H1 (cell line): ENCODE measurements at regions not wholly inside any gene's neighbourhood (a gene's known extent, or its start where the extent isn't known, plus 50 kb on each side); places are given as distances from the start of the nearest gene placed in this dataset.

Source experiments
- CTCF ChIA-PET: fragments of 300-600 bp; sonication (Branson Sonifier 250); formaldehyde crosslinking; loops from one replicate; lab custom pipeline; 2021; ENCODE audit not compliant: partially characterized antibody; lab: Charles Lee
- POLR2A ChIA-PET: fragments of 300-600 bp; sonication (Branson Sonifier 250); formaldehyde crosslinking; loops from one replicate; lab custom pipeline; 2021; ENCODE audit warnings: inconsistent platforms; ENCODE audit not compliant: partially characterized antibody; lab: Charles Lee
- DNase-seq, 2 experiments: peaks; one replicate each; pipeline versions ENCODE4 v3.0.0 to v3.0.0-alpha.2; 2010 to 2022; ENCODE audit warnings: low spot score in 2 of 2, low read depth in 1 of 2, mixed read lengths in 1 of 2
- FAIRE-seq: peaks from 2 replicates; lab custom pipeline; 2011; peaks lifted over from hg19 to GRCh38; lab: Jason Lieb, UNC
- H2AFZ ChIP-seq: 2 replicates; pipeline ENCODE4 v1.8.1; 2012; ENCODE audit warnings: low read length, inconsistent platforms
- H2AK5ac ChIP-seq: 2 replicates; pipeline ENCODE4 v1.6.1; 2013; ENCODE audit warnings: low read depth, low read length
- H2BK120ac ChIP-seq: replicated peaks from 2 replicates; pipeline ENCODE3; 2013; ENCODE audit warnings: low read depth, low read length, inconsistent platforms
- H2BK12ac ChIP-seq: 2 replicates; pipeline ENCODE4 v1.6.1; 2013; ENCODE audit warnings: low read depth, low read length
- H2BK15ac ChIP-seq: 2 replicates; pipeline ENCODE4 v1.6.1; 2013; ENCODE audit warnings: low read length
- H2BK20ac ChIP-seq: 2 replicates; pipeline ENCODE4 v1.6.1; 2013; ENCODE audit warnings: low read length
- H2BK5ac ChIP-seq: 2 replicates; pipeline ENCODE4 v1.6.1; 2013; ENCODE audit warnings: low read depth, low read length
- H3K14ac ChIP-seq: 2 replicates; pipeline ENCODE4 v1.6.1; 2013; ENCODE audit warnings: inconsistent platforms; ENCODE audit not compliant: insufficient read length
- H3K18ac ChIP-seq: 2 replicates; pipeline ENCODE4 v1.6.1; 2013; ENCODE audit warnings: low read length; ENCODE audit errors: extremely low read depth
- H3K23ac ChIP-seq: 2 replicates; pipeline ENCODE4 v1.6.1; 2013; ENCODE audit warnings: inconsistent platforms; ENCODE audit not compliant: insufficient read length
- H3K23me2 ChIP-seq: 2 replicates; pipeline ENCODE4 v1.6.1; 2013; ENCODE audit warnings: low read depth, low read length
- H3K27ac ChIP-seq: 2 replicates; pipeline ENCODE4 v1.6.1; 2011; ENCODE audit warnings: low read depth, low read length, inconsistent platforms
- H3K27me3 ChIP-seq, 4 experiments: replicated peaks in 1 of 4; 1 replicate in 1 of 4; 2 replicates in 3 of 4; pipeline versions ENCODE4 v1.6.1 to v1.8.1; 2011 to 2013; ENCODE audit warnings: low read length in 3 of 4, mild to moderate bottlenecking in 3 of 4, inconsistent platforms in 2 of 4, mixed read lengths in 2 of 4, moderate library complexity in 1 of 4; ENCODE audit not compliant: control insufficient read depth in 3 of 4, insufficient read depth in 3 of 4; ENCODE audit errors: extremely low read depth in 1 of 4
- H3K36me3 ChIP-seq, 4 experiments: 2 replicates each; pipeline versions ENCODE4 v1.6.1 to v1.8.1; 2011 to 2013; ENCODE audit warnings: mild to moderate bottlenecking in 4 of 4, low read length in 3 of 4, moderate library complexity in 2 of 4, control low read depth in 1 of 4, inconsistent platforms in 1 of 4; ENCODE audit not compliant: insufficient read depth in 4 of 4, control insufficient read depth in 2 of 4
- H3K4ac ChIP-seq: replicated peaks from 2 replicates; pipeline ENCODE3; 2013; ENCODE audit warnings: low read length, low read depth, mixed read lengths, inconsistent platforms; ENCODE audit not compliant: insufficient read length
- H3K4me1 ChIP-seq, 4 experiments: replicated peaks in 1 of 4; 1 replicate in 1 of 4; 2 replicates in 3 of 4; pipeline versions ENCODE4 v1.6.1 to v1.8.1; 2011 to 2013; ENCODE audit warnings: low read length in 3 of 4, inconsistent platforms in 2 of 4, mixed read lengths in 1 of 4; ENCODE audit not compliant: insufficient read depth in 4 of 4, control insufficient read depth in 3 of 4
- H3K4me2 ChIP-seq, 2 experiments: 2 replicates each; pipeline versions ENCODE4 v1.6.1 to v1.8.1; 2011 to 2013; ENCODE audit warnings: low read depth in 2 of 2, low read length in 2 of 2, control low read depth in 1 of 2, inconsistent platforms in 1 of 2, mild to moderate bottlenecking in 1 of 2; ENCODE audit not compliant: insufficient read depth in 1 of 2
- H3K4me3 ChIP-seq, 4 experiments: fragments of 200-600, 300-600 bp in 1 of 4; sonication (generic), shearing (Covaris generic), sonication (Bioruptor Twin) in 1 of 4; 2 replicates each; pipeline versions ENCODE4 v1.5.1 to v1.8.1; 2011 to 2016; ENCODE audit warnings: low read length in 4 of 4, low read depth in 3 of 4, control low read depth in 2 of 4, inconsistent platforms in 2 of 4, mild to moderate bottlenecking in 2 of 4, mixed read lengths in 1 of 4, moderate library complexity in 1 of 4; ENCODE audit not compliant: insufficient read depth in 2 of 4; ENCODE audit errors: extremely low read depth in 1 of 4
- H3K56ac ChIP-seq: replicated peaks from 2 replicates; pipeline ENCODE3; 2013; ENCODE audit warnings: low read depth, mild to moderate bottlenecking, mixed read lengths, low read length, inconsistent platforms; ENCODE audit not compliant: insufficient read length
- H3K79me1 ChIP-seq: 2 replicates; pipeline ENCODE4 v1.6.1; 2013; ENCODE audit warnings: low read depth, low read length, control low read depth
- H3K79me2 ChIP-seq, 2 experiments: 2 replicates each; pipeline versions ENCODE4 v1.6.1 to v1.8.1; 2012 to 2013; ENCODE audit warnings: low read length in 2 of 2, mild to moderate bottlenecking in 2 of 2, inconsistent platforms in 1 of 2; ENCODE audit not compliant: insufficient read depth in 2 of 2, control insufficient read depth in 1 of 2
- H3K9ac ChIP-seq, 4 experiments: replicated peaks in 1 of 4; 1 replicate in 1 of 4; 2 replicates in 3 of 4; pipeline versions ENCODE4 v1.6.1 to v1.8.1; 2011 to 2013; ENCODE audit warnings: low read depth in 3 of 4, low read length in 3 of 4, control low read depth in 2 of 4, mild to moderate bottlenecking in 2 of 4, moderate library complexity in 2 of 4, inconsistent platforms in 1 of 4; ENCODE audit errors: extremely low read depth in 1 of 4
- H3K9me3 ChIP-seq, 2 experiments: 2 replicates each; pipeline versions ENCODE4 v1.6.1 to v1.8.1; 2012 to 2013; ENCODE audit warnings: mild to moderate bottlenecking in 2 of 2, moderate library complexity in 2 of 2, control low read depth in 1 of 2, inconsistent platforms in 1 of 2, low read depth in 1 of 2, low read length in 1 of 2, mixed read lengths in 1 of 2; ENCODE audit not compliant: insufficient read depth in 2 of 2
- H4K20me1 ChIP-seq, 2 experiments: replicated peaks in 1 of 2; 2 replicates each; pipeline versions ENCODE3 to v1.8.1; 2011 to 2013; ENCODE audit warnings: inconsistent platforms in 2 of 2, low read length in 2 of 2, mild to moderate bottlenecking in 1 of 2; ENCODE audit not compliant: insufficient read depth in 2 of 2, control insufficient read depth in 1 of 2
- H4K5ac ChIP-seq: 2 replicates; pipeline ENCODE4 v1.6.1; 2013; ENCODE audit warnings: low read length, low read depth, mixed read lengths, inconsistent platforms; ENCODE audit not compliant: insufficient read length
- H4K8ac ChIP-seq: 2 replicates; pipeline ENCODE4 v1.8.0; 2013; ENCODE audit warnings: mild to moderate bottlenecking, moderate library complexity, low read length, inconsistent platforms; ENCODE audit not compliant: insufficient read depth; ENCODE audit errors: extremely low read depth
- H4K91ac ChIP-seq: replicated peaks from 2 replicates; pipeline ENCODE3; 2013; ENCODE audit warnings: low read length, mixed read lengths, inconsistent platforms; ENCODE audit not compliant: insufficient read length
- E2F6 ChIP-seq: IDR thresholded peaks from 2 replicates; pipeline ENCODE4 v1.6.1; 2012; ENCODE audit warnings: inconsistent platforms
- GTF2F1 ChIP-seq: IDR thresholded peaks from 2 replicates; pipeline ENCODE4 v1.6.1; 2012; ENCODE audit warnings: low read depth, low read length, improper control_type of control experiment, borderline replicate concordance
- SAP30 ChIP-seq: fragments of 300-600 bp; sonication (generic); IDR thresholded peaks from 2 replicates; pipeline ENCODE4 v1.7.1; 2012; ENCODE audit warnings: low read length, moderate library complexity, mild to moderate bottlenecking, inconsistent platforms; ENCODE audit not compliant: insufficient read depth, insufficient replicate concordance
- TAF7 ChIP-seq: optimal IDR thresholded peaks from 2 replicates; pipeline ENCODE3; 2011; ENCODE audit warnings: low read depth, mild to moderate bottlenecking, inconsistent platforms, low read length, moderate library complexity, borderline replicate concordance
- ZNF274 ChIP-seq: IDR thresholded peaks from 2 replicates; pipeline ENCODE4 v1.7.0; 2012; ENCODE audit warnings: low read length, borderline replicate concordance; ENCODE audit errors: extremely low read depth
- WGBS, 2 experiments: shearing (Covaris generic) in 1 of 2; methylation state at CpG; one replicate each; pipeline versions ENCODE4 v1.1.6 to v1.1.7; 2013 to 2015; ENCODE audit warnings: low lambda C conversion rate in 2 of 2, mixed read lengths in 2 of 2, inconsistent platforms in 1 of 2, low coverage in 1 of 2, missing lambda C conversion rate in 1 of 2; ENCODE audit not compliant: insufficient replicate concordance in 2 of 2, insufficient coverage in 1 of 2, insufficient read length in 1 of 2; ENCODE audit errors: extremely low coverage in 1 of 2, missing lambda C conversion rate in 1 of 2; 5-methylcytosine and 5-hydroxymethylcytosine counted together

GRCh38 chr11:35873721-35874120, 70.1 kb upstream of the LDLRAD3 start:
- Histone ChIP-seq H3K4ac (no peak overlapping the region), H4K8ac (no peak overlapping the region), H3K9ac (no peak overlapping the region), H4K20me1 (no peaks in the 10 kb centered on the region), H3K4me3 (no peak overlapping the region), H2BK5ac (no peak overlapping the region), H3K56ac (no peak overlapping the region), H3K23ac (no peak overlapping the region), H3K18ac (no peak overlapping the region), H4K91ac (no peak overlapping the region), H3K27ac (no peak overlapping the region), H4K5ac (no peak overlapping the region), H2AFZ (no peak overlapping the region), H3K9me3 (peaks cover 0 to 4% of the 10 kb centered on the region in 2 experiments; a peak in 2 of 4 replicates), H3K36me3 (no peaks in the 10 kb centered on the region), H3K4me2 (no peak overlapping the region), H2BK12ac (no peak overlapping the region), H2BK15ac (no peak overlapping the region), H3K4me1 (no peaks in the 10 kb centered on the region), H2BK120ac (no peak overlapping the region), H3K23me2 (no peaks in the 10 kb centered on the region), H3K79me1 (no peaks in the 10 kb centered on the region), H3K27me3 (no peaks in the 10 kb centered on the region), H3K14ac (no peak overlapping the region), H2AK5ac (no peak overlapping the region), H3K79me2 (no peaks in the 10 kb centered on the region), H2BK20ac (no peak overlapping the region)
- POLR2A ChIA-PET = no interaction called here
- CTCF ChIA-PET = interaction anchor here (1.0 to 1.1 kb wide), 2 partner anchors 183 to 605 kb away, joined by 3 read pairs; no protein-coding TSS in a partner anchor
- TF ChIP-seq ZNF274 = no peak
- TF ChIP-seq GTF2F1 = no peak
- TF ChIP-seq E2F6 = no peak
- TF ChIP-seq SAP30 = no peak
- TF ChIP-seq TAF7 = no peak
- 90% methylated on average over 3 of the region's 3 CpGs; no CpG with 5 or more reads in 1 of the 2 experiments for WGBS, 2 experiments
- peak in 1 of 2 experiments; percentile 29 for DNase-seq
- no peak for FAIRE-seq
